ENCODE measurements at regions not wholly inside any gene's neighbourhood (a gene's known extent, or its start where the extent isn't known, plus 50 kb on each side); places are given as distances from the start of the nearest gene placed in this dataset.

DNA sequence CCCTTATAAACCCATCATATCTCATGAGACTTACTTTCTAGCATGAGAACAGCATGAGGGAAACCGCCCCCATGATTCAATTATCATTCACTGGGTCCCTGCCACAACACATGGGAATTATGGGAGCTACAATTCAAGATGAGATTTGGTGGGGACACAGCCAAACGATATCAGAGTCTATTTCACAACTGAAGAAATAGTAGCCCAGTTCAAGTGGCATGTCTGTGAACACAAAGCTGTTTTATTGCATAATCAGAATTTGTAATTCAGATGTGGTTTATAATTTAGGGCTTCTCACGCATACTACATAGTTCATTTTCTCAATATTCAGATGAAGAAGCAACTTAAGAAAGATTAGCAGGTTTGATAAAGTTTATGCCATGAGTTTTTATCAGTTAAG, 1188.0 kb upstream of the ALCAM start:
- TF ChIP-seq EHMT2 (IDR thresholded peaks at IDR 0.05; ENCODE audit: low read depth) (no peak), HOXA7 (CRISPR knock-in tag; IDR thresholded peaks at IDR 0.05) (no peak), NFE2L2 (conservative IDR thresholded peaks at IDR 0.05; ENCODE audit: low read length) (no peak)
- TF ChIP-seq, protein P1, sequence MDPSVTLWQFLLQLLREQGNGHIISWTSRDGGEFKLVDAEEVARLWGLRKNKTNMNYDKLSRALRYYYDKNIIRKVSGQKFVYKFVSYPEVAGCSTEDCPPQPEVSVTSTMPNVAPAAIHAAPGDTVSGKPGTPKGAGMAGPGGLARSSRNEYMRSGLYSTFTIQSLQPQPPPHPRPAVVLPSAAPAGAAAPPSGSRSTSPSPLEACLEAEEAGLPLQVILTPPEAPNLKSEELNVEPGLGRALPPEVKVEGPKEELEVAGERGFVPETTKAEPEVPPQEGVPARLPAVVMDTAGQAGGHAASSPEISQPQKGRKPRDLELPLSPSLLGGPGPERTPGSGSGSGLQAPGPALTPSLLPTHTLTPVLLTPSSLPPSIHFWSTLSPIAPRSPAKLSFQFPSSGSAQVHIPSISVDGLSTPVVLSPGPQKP (IDR thresholded peaks at IDR 0.05; ENCODE audit: low read depth, low read length), result no peak

All from A549 (cell line).